GM19023 (cell line): ENCODE measurements at regions not wholly inside any gene's neighbourhood (a gene's known extent, or its start where the extent isn't known, plus 50 kb on each side); places are given as distances from the start of the nearest gene placed in this dataset.
"Not testable (repeated sequence)": the region's sequence is repeated elsewhere in the genome, so short reads cannot be mapped to it uniquely, and the experiment has no call there.

Source experiments
- ATAC-seq: cut with Tn5 transposase; IDR thresholded peaks from one replicate; pipeline ENCODE4 v1.9.1; 2021; ENCODE audit warnings: mild to moderate bottlenecking, moderate library complexity; ENCODE audit not compliant: unreplicated experiment

DNA sequence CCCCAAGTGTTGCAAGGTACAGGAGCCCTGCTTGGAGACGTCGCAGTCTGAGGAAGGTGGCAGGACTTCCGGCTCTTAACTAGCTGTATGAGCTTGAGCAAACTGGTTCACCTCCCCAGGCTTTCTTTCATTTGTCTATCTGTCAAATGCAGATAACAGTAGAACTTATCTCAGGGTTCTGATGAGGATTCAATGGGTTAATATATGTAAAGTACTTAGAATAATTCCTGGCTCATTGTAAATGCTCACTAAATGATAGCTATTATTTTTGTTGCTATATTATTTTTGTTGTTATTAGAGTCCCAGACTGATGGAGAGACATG is 108.5 kb upstream of the IPO9 start:
- ATAC-seq = no peak

DNA sequence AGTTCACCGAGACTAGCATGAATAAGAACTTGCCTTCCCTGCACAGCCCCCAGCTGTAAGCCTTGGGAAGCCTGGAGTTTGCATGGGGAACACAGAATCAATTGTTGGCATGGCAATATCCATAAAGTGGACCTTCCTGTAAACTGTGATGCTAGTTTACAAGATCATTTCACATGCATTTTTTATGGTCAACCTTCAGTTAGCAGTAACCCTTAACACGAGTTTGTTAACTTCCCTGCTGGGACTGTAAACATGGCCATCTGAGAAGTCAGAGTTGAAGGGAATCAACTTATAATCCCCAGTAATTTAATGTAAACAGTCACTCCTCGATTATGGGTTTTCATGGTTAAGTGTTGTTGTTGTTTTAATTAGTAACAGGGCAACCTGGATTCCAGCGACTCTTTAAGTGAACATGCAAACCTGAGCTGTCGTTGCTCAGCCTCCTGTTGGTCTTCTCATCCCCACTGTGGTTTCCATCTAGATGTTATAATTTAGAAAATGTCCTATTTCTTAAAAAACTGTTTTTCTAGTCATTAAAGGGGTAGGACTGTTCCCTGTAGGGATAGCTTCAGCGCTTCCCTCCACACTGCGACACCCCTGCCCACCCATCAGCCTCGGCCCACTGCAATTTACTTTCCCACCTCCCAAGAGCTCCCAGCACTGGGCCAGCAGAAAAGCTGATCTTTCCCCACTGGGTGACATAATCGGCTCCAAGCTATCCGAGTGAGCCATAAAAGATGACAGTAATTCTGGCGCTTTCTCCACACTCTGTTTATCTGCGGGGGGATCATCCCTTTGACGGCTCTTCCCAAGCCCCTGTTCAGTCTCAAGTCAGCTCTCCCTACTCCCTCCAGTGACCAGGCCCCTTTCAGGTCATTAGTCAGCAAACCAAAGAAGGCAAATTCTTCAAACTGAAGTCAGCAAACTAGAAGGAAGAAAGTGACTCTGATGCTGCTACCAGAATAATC is 107.6 kb upstream of the IPO9 start:
- ATAC-seq = no peak

DNA sequence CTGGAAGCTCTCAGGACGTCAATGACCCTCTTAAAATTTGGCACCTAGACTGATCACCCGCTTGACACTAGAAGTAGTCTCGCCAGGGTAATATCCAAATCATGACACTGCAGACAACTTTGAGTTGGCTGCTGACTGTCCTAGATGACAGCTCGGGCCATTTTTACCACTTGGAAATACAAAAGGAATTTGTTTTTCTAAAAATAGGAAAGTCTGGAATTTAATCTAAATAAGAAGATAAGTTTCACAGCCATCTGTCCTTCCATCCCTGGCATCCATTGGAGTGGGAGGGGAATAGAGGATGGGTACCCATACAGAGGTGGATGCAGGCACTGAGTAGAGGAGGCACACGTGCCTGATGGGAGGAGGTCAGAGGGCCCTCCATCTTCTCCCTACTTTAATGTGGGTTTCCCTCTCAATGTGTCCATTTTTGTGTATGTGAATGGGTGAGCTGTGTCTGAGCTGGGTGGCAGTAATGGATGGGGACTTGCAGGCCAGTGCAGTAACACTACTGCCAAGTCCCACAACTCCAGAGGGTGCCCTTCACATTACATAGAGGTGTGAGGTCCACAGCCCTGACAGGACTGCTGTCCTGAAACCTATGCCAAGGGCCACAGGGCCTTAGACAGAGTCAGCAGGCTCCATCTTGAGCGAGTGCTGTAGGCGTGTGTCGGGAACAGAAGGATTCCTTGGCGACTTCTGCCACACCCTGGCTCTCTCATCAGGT is 104.8 kb upstream of the IPO9 start:
- ATAC-seq = no peak

DNA sequence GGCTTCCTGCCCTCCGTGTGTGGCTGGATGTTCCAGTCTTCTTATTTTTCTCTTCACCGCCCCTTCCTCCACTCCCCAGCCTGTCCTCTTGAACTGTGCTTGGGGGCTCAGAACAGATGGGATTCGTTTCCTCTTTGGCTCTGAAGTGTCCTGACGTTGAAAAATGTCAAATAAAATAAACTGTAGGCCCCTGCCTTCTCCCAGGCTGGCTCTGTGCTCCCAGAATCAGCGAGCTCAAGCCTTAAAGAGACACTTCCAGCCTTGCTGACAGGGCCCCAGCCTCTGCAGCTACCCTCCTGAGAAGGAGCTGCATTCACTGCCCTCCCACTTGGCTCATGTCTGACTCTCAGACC is 104.2 kb upstream of the IPO9 start:
- no peak for ATAC-seq

DNA sequence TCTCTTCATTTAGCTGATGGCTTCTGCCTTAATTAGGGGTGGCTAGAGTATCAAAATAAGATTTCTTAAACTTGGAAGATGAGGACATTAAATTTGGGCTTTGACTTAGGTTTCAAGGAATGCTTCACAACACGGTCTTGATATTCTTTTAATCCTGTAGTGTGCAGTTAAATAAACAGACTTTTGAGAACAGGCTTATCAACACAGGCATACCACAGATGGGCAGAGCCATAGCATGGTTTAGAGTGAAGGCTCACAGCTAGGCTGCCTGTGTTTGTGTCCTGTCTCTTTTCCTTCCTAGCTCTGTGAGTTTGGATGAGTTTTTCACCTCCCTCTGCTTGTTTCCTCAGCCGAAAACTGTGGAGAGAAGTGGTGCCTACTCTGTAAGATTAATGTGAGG is 102.3 kb upstream of the IPO9 start:
- no peak for ATAC-seq

DNA sequence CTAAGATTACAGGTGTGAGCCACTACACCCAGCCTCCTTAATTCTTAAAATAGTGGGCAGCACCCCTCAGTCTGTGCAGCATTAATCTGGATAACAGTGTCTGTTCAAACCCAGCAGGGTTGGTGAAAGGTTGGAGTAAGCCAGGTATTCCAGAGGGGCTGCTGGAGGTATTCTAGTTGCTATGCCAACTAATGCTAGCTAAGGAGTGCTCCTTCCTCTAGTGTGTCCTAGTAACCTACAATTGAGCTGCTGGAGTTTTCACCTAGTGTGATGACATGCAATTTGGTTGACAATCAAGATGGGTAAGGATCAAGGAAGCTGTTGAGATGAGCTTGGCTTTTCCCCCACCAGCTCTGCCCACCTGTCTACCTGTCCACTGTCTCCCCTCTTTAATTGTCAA is 100.2 kb upstream of the IPO9 start:
- ATAC-seq = no peak

DNA sequence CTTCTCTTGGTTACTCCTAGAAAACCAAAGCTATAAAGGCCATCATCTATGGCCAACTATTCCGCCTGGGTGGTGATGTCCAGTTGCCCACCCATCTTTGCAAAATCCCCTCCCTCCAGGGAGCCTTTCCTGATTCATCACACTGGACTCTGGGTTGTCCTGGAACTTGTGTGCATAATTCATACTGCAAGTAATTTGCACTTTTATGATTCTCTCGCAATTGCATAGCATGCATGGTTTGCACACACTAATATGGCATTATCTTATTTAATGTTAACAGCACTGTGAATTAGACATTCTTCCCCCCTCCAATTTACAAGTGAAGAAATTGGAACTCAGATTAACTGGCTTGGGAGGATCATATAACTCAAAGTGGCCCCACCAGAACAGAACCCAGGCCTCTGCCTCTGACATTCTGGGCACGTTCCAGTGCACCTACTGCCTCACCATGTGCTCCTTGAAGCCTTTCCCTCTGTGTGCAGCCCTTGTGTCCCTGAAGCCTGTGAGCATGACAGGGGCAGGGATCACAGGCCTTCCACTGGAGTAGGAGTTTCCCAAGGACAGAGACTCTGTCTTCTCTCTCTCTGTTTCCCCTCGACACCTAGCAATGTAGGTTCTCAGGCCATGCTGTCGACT is 98.9 kb upstream of the IPO9 start:
- no peak for ATAC-seq

DNA sequence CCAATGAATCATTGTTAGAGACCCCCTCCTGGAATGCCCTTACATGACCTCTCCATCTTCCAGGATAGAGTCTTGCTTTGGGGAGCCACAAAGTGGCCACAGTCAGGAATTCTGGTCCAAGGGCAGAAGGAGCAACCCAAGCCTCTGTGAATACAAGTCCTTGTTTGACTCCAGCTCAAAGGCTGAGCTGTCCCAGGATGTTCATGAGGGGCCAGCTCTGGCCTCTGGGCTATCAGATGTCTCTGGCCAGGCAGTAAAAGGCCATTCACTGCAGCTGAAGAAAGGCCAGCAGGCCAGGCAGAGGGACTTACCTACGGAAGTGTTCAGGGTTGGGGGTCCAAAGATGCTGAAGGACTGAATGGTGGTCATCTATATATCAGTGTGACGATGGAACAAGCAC is 98.3 kb upstream of the IPO9 start:
- no peak for ATAC-seq

DNA sequence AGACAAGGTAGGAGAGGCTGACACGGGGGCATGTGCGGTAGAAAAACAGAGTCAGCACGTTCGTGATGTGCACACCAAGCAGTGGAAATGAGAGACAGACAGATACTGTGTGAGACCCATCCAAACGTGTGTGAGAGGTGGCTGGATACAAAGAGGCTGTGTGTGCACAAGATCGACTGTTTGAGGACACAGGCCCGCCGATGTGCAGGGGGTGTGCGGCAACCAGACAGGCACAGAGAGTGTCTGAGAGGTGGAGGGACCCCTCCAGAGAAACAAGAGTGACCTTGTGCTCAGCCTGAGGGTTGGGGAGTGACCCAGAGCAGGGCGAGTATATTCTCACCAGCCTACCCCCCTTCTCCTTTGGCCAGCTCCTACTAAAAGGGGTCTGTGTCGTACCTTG is 97.8 kb upstream of the IPO9 start:
- ATAC-seq = no peak

DNA sequence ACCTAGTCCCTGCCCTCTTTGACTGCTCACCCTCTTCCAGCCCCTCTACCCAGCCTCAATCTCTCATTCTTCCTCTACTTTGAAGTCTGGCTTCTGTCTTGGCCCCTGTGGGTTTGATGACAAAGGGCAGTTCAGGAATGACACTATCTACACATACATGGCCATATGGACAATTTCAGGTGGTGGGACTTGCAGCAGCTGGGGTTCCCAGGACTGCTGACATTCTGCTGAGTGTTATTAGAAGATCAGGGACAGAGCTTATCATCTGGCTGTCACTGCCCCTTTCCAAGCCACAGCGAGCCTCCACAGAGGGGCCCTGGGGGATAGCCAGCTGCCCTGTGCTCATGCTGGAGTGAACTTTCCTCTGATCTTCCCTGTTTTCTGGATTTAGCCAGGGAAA is 97.4 kb upstream of the IPO9 start:
- ATAC-seq = no peak

DNA sequence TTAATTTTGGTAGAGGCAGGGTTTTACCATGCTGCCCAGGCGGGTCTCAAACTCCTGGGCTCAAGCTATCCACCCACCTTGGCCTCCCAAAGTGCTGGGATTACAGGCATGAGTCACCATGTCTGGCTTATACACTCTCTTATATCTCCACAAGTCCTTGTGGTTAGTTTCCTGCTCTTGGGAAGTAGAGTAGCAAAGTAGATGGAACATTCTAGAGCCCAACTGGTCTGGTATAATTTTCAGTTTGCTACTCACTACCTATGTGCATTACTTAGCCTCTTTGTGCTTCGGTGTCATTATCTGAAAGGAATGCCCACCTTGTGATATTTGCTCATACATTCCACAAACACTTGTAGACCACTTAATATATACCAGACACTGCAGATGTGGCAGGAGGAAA is 96.6 kb upstream of the IPO9 start:
- ATAC-seq = no peak

DNA sequence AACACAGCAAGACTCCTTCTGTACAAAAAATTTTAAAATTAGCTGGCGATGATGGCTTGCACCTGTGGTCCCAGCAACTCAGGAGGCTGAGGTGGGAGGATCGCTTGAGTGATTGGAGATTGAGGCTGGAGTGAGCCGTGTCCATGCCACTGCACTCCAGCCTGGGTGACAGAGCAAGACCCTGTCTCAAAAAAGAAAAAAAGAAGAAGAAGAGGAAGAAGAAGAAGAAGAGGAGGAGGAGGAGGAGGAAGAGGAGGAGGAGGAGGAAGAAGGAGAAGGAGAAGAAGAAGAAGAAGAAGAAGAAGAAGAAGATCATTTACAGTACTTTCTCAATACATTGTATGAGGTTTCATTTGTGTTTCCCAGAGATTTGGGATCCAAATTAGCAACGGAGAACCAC is 94.7 kb upstream of the IPO9 start:
- not testable (repeated sequence) for ATAC-seq

DNA sequence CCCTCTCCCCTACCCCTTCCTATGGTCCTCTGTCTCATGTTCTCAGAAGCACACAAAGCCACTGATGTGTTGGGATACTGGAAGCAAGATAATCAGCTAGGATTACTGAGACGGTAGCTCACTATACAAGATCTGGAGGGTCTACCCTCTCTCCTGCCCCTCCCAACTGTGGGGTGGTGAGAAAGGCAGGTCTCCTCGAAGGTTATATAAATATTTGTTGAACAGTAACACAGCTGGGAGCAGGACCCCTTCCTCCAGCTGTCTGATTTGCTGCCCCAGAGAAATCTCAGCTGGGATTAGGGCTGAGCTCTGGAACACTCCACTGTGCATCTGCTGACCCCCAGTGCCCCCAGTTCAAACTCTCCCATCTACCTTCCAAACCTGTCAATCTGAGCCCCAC is 94.2 kb upstream of the IPO9 start:
- ATAC-seq = no peak

DNA sequence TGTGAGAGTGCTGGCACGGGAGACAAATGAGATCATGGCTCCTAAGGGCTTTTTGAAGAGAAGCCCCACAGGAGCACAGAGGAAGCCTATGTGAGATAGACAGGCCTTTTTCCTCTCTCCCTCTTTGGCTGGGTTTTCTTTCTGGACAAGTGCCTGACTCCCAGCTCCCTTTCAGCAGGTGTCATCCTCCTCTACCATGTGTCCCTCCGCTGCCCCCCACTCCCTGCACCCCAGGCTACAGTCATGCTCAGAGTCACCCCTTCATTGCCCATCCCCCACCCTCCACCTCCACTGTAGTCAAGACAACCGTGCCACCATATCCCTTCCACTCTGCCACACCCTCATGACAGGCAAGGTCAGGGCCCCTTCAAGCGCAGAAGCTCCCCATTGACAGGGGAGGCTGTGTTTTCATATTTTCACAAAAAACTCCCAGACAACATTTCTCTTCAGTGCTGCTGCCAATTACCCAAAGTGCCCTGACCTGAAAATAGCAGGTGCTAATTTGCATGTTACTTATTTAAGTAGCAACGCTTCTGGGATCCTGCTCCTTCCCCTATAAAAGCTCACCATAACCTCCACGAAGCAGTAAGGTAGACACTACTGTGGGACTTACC is 92.1 kb upstream of the IPO9 start:
- ATAC-seq = no peak

DNA sequence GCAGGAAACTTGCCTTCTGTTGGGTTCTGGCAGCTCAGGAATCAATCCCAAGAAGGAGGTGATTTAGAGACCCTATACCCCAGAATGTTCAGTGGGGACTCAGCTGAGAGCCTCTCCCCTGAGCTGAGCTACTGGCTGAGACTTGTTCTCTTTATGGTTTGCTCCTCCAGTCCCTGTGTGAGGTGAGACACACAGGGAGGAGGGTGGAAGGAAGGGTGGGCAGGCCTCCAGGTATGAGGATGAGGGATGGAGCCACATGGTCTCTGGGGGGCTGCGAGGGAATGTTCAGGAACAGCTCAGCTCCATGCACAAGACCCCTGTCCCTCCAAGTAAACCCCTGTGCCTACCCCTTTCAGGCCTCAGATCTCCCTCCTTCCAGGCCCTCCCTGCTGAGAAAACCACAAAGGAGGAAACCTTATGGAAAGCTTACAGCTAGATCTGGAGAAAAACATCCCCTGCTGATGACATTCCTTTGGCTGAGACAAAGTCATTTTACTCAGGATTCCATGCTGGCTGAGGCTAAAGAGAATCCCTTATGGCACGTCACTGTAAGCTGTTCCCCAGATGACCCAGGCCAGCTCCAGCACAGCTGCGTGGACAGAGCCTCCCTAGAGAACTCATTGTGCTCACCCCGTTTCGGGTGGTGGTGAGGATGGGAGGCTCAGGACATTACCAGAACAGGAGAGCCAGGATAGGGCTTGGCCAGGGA is 91.5 kb upstream of the IPO9 start:
- ATAC-seq = no peak

DNA sequence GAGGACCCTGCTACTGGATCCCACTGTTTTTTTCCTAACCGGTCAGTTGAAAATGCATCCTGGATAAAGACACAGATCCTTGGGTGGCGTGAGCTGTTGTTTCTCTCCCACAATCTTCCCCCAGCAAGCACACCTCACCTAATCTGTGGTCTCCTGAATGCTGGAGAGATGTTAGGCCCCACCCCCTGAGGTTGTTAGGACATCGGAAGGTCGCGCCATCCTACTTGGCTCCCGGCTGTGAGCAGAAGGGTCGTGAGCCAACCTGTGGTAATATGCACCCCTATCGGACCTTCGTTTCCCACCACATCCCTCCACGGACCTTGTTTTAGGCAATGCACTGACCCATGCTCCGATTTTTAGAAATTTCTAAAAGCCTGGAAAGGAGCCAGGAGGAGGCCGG is 89.9 kb upstream of the IPO9 start:
- no peak for ATAC-seq

DNA sequence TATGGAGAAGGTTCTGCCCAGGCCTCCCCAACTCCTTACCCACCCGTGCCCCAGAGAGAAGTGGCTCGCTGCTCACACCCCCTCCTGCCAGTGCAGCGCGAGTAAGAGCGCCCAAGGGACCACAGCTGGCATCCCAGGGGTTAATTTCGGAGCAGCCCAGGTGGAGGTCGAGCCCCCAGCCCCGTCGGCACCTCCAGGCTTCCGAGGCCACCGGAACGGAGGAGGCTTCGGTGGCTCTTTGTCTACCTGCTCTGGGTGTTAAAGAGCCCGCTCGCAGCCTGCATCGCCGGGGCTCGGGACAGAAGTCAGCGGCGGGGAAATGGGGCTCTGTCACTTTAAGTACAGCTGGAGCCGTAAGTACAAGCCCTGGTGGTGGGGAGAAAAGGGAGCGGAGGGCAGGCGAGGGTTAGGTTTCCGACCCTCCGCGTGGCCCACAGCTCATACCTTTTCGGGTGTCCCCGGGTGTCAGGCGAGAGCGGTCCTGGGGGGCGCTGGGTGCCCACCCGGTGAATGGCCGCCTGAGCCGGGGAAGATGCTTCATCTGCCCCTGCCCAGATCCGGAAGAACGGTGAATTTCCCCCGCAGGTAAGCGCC is 89.4 kb upstream of the IPO9 start:
- ATAC-seq = no peak

DNA sequence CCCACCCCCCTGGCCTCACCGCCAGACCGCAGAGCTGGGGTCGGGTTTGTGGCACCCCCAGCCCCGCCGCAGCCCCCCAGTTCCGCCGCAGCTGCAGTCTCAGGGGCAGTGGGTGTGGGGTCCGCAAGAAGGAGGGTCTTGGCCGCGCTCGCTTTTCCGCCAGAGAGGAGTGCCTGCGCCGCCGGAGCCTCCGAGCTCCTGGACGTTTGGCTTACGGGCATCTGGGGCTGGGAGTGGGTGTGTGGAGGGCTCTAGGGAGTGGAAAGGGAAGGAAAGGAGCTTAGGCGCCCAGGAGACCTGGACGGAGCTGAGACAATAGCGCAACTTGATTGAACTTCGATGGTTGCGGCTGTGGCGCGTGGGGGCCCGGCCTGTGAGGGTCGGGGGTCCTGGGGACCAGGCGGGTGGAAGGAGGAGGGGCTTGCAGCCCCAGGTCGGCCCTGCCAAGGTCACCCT is 88.8 kb upstream of the IPO9 start:
- no peak for ATAC-seq

DNA sequence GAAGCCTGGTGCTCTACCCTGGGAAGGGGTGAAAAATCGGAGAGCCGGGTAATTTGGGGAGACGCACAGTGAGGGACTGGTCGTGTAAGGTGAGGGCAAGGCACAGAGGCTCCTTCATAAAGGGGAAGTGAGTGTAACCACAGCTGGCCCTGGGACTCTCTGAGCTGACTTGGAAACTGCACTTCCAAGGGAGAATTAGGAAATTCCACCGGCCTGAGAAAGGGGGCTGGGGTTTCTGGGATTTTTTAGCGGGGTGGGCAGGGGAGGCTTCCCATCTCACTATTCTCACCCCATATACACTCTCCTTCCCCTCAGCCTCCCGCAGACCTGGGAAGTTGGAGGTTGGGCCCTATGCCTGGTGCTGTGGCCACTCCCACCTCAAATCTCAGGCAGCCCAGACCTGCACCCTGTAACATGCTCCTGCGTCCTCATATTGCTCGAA is 88.3 kb upstream of the IPO9 start:
- ATAC-seq = no peak

DNA sequence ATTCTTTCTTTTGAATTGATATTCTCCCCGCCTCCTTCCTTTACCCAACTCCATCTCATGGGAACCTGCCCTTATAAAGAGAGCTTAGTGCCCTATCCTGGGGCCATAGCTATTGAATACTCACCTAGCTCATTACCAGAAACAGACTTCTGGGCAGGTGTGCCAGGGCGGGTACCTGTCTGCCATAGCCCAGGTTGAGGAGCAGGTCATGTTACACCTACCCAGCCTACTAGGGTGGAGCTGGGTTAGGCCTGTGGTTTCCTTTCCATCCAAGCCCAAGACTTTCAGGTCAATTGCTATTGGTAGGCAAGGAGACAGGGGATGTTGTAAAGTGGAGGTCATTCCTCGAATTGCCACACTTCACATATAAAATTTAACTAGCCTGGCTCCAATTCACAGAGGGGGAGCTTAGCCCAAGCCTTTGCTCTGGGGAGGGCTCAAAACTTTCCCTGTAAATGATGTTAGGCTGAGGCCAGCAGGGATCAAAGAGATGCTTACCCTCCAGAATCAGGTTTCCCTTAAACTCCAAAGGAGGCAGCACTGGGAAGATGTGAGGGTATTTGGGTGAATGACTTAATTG is 87.1 kb upstream of the IPO9 start:
- no peak for ATAC-seq
